NCI-H345 (cell line): ENCODE measurements at regions not wholly inside any gene's neighbourhood (a gene's known extent, or its start where the extent isn't known, plus 50 kb on each side); places are given as distances from the start of the nearest gene placed in this dataset.
"Not testable (repeated sequence)": the region's sequence is repeated elsewhere in the genome, so short reads cannot be mapped to it uniquely, and the experiment has no call there.

Experiments used
- DNase-seq: peaks from one replicate; lab custom pipeline; 2025; lab: John Stamatoyannopoulos, UW

GRCh38 chr11:23751280-23751679, 745.6 kb upstream of the LUZP2 start:
- DNase-seq = no peak

DNA sequence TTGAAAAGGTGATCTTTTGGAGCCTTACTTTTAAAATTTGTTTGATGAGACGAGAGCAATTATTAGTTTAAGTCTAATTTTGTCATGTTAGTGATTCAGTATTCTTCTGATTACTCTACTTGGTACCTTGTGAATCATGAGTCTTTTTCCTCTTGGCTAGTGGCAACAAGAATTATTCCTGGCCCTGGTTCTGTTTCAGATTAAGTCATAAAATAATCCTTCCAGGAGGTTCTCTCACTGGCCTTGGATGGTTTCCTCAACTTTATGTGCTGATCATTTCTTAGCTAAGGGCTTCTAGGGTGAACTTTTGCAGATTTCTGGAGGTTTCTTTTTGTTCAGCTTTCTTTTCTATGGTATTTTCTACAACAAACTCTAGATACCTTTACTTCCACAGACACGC, 741.8 kb upstream of the LUZP2 start:
- no peak for DNase-seq

DNA sequence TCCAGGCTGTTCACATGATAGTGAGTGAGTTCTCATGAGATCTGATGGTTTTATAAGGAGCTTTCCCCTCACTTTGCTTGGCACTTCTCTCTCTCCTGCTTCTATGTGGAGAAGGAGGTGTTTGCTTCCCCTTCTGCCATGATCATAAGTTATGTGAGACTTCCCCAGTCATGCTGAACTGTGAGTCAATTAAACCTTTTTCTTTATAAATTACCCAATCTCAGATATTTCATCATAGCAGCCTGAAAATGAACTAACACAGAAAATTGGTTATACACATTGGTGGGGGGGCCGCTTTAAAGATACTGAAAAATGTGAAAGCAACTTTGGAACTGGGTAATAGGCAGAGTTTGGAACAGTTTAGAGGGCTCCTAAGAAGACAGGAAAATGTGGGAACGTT, 741.1 kb upstream of the LUZP2 start:
- no peak for DNase-seq

GRCh38 chr11:23759489-23759888, 737.4 kb upstream of the LUZP2 start:
- peak; percentile 23 for DNase-seq

GRCh38 chr11:23764286-23764685, 732.6 kb upstream of the LUZP2 start:
- no peak for DNase-seq

DNA sequence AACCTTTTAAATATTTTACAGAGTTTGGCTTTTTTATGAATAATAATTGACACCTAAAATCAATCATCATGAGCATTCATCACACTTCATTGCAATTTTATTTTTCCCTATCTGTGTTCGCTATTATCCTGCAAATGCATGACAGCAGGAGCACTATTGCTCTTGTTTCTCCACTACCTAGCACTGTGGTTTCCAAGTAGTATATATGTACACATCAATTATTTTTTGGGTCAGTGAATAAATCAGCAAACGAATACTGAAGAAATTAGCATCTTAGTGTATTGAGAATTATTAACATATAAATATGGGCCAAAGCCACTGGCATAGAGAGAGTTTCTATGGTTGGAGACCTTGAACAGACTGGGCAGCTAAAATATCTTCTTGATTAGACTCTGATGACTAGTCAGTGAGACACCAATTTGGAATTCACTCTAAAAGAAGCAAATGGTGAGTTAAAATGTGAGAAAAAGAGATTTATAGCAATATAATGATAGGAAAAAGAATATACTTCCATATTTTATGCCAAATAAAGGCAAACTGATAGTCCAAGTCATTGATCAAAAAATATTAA, 731.1 kb upstream of the LUZP2 start:
- no peak for DNase-seq

DNA sequence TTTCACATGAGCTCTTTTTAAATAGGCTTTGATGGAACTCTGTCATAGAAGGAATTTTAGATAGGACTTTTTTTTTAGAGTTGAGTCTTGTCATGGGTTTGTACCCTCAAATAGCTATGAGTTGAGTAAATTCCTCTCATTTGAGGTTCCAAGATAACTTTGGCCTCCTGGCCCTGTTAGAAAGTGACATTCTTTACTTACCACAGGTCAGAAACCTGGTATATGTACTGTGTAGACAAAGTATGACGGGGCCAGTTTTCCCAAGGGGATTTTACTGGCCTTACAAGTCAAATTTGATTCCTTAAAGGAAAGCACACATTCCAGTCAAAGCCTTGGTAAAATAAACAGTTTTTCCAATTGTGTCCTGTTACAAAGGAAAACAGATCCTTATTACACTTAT, 729.3 kb upstream of the LUZP2 start:
- no peak for DNase-seq

- no peak for DNase-seq
These were observed 727.6 kb upstream of the LUZP2 start for GRCh38 chr11:23769214-23769613.

- no peak for DNase-seq
These were observed 724.8 kb upstream of the LUZP2 start for GRCh38 chr11:23772081-23772480.

DNA sequence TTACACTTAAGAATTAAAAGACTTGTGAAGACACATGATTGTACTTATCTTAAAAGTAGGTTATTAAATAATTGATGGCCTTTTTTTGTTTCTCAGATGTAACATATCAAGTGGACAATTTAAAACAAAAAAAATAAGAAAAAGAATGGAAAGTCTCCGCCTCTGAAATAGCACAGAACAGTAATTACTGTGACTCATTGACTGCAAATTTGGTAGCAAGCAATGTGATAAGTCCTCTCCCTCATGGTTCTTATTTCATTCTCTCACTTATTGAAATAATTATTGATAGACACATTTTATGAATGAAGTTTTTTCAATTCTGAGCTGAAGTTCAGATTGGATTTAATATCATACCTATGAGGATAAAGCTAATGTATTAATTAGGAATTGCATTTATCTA, 717.9 kb upstream of the LUZP2 start:
- DNase-seq = no peak

GRCh38 chr11:23780231-23780630, 716.6 kb upstream of the LUZP2 start:
- no peak for DNase-seq

DNA sequence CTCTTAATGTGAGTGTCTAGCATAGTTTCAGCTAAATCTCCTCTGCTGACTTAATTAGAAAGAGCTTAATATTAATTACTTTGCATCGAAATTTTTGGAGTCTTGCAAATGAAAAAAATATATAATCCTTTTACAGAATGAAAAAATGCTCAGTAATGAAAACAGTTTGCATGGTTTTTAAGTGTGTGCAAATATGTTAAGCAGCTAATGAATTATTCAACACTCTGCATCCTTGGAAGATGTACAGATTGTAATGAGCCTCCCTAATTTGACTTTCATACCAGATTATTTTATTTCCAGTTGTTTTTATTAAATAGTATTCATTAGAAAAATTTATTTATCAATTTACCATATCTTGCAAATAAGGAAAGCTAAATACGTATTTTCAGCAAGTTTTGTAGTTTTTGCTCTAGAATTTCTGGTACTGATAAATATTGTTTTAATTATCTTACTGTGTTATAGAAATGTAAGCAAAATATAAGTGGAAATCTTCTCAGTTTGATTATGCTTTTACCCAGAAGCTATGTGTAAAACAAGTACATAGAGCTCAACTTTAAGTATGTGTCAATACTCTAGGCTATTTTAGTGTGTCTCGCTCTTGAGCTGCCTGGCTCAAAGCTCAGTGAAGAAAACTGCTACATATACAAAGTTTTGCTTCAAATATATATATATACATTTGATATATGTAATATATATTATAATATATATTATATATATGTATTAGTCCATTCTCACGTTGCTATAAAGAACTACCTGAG, 714.9 kb upstream of the LUZP2 start:
- no peak for DNase-seq

GRCh38 chr11:23786974-23787373, 709.9 kb upstream of the LUZP2 start:
- DNase-seq = not testable (repeated sequence)

GRCh38 chr11:23789200-23789853, 707.5 kb upstream of the LUZP2 start:
- no peak for DNase-seq

- DNase-seq = no peak
These were observed 706.9 kb upstream of the LUZP2 start for GRCh38 chr11:23789938-23790371.

DNA sequence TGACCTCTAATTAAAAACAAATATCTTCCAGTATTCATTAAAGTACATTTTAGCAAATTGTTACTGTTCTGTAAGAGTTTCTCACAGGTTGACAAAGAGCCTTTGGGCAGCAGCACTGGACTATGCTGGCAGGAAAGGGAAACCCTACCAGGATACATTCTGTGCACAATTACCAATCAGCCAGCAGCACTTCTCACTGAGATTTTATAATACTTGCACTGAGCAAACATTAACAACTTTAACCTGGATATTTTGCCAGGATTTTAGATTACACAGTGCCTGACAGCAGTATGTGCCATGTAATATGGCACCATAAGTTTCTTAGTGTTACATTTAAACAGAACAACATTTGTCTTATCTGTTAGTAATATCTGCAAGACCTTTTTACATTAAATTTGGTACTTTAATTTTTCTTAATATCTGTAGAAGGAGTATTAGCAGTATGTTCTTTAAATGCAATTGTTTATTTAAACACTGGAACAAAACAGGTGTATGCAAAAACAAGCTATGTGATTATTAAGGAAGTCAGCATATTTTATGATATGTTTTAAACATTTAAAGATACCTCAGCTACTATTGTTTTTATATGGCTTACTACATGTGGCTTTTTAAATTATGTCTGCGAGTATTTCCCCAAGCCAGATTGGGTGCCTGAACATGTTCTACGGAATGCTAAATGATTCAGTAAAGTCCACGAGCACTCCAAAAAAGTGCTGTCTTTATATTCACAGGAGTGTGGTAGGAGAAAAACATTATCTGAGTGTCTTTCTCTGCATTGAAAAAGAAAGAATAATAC, 699.0 kb upstream of the LUZP2 start:
- DNase-seq = peak; percentile 1

GRCh38 chr11:23834306-23834705, 662.5 kb upstream of the LUZP2 start:
- not testable (repeated sequence) for DNase-seq

- no peak for DNase-seq
These were observed 659.9 kb upstream of the LUZP2 start for GRCh38 chr11:23836981-23837380.

DNA sequence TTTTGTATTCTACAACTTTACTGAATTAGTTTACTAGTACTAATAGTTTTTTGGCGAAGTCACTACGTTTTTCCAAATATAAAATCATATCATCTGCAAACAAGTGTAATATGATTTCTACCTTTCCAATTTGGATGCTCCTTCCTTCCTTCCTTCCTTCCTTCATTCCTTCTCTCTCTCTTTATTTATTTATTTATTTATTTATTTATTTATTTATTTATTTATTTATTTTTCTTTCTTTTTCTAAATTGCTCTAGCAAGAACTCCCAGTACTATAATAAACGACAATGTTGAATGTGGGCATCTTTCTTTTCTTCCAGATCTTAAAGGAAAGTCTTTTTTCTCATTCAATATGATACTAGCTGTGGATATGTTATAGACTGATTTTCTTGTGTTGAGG, 656.0 kb upstream of the LUZP2 start:
- DNase-seq = no peak

DNA sequence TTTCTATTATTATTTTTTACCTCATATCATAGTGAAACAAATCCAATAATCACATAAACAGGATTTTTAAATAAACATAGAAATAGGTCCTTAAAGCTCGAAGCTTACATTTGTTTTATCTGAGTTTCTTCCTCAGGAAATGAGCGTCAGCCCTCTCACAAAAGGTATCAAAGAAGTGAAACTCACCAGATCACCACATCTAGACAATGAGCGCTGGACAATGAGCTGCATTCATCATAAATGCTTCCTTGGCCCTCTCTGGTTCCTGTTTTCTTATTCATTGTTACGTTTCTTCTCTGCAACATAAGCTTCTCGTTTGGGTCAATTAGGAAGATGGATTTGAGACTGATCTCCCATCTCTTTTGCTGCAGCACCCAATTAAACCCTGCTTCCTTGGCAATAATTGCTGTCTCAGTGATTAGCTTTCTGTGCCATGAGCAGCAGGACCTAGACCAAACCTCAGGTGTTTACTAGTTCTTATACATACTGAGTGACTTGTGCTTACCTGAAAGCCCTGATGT, 649.9 kb upstream of the LUZP2 start:
- DNase-seq = no peak

DNA sequence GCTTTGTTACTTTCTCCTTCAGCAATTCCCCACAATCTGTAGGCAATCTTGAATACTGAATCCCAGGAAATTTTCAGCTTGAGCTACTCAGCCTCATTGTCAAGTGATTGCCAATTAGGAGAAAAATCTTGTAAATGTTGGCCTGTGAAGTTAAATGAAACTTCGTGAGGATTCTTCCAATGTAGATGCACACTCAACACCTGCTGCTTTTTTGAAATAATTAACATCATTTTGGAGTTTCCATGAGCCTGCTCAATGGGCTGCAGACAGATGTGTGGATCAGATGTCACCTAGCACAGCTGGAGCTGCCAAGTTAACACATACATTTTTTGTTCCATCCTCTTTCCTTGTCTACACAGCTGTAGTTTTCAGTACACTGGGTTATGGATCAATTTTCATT, 645.6 kb upstream of the LUZP2 start:
- no peak for DNase-seq

GRCh38 chr11:23856654-23857053, 640.2 kb upstream of the LUZP2 start:
- no peak for DNase-seq
